ENCODE measurements at regions not wholly inside any gene's neighbourhood (a gene's known extent, or its start where the extent isn't known, plus 50 kb on each side); places are given as distances from the start of the nearest gene placed in this dataset.
"Not testable (repeated sequence)": the region's sequence is repeated elsewhere in the genome, so short reads cannot be mapped to it uniquely, and the experiment has no call there.

DNA sequence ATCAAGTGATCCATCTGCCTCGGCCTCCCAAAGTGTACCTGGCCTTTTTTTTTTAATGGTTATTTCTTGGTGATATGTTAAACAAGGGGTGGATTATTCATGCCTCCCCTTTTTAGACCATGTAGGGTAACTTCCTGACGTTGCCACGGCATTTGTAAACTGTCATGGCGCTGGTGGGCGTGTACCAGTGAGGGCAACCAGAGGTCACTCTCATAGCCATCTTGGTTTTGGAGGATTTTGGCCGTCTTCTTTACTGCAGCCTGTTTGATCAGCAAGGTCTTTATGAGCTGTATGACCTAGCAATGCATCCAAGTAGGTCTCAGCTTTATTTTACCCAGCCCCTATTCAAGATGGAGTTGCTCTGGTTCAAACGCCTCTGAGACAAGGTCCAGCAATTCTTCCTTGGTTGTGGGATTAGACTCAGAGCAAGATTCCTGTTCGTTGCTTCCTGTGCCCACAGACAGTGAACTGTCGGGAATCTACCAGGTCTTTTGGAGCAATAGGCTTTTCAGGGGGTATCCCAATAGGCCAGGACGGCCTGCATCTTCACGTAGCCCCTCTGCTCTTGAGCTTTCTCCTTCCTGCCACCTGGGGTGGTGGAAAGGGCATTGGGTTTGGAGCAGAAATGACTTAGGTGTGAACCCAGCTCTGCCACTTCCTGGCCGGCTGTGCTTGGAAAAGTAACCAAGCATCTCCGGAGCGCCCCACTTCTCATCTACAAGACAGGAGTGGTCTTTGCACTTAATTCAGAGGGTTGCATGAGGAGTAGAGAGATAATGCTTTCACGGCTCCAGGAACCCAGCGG lies 52.9 kb upstream of the SEC14L1 start:
- DNase-seq, result no peak

DNA sequence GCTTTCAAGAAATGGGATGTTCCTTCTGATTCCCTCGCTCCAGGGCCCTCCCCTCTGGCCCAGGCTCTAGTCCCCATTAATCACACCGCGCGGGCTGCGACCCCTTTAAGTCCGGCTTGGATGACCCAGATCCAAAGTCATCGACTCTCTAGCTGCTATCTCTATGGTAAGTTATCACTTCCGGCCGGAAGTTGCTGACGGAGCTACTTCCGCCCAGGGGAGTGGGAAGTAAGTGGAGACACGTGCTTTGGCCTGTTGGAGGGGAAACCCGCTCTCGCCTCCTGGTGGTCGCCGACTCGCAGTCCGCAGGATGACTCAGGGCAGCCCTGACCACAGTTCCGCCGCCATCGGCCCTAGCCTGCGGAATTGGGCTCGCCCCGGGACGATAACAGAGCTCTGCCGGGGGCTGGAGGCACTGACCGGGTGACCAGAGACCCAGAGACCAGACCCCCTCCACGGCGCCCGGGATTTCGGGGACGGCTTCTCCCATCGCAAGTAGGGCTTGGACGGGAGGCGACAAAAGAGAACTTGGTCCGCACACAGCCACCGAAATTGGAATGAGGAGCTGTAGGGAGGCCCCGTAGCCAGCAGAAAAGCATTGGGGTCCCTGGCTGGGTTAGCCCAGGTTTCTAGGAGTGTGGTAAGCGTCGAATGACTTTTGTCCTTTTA lies 52.2 kb upstream of the SEC14L1 start:
- peak; percentile 72 for DNase-seq

DNA sequence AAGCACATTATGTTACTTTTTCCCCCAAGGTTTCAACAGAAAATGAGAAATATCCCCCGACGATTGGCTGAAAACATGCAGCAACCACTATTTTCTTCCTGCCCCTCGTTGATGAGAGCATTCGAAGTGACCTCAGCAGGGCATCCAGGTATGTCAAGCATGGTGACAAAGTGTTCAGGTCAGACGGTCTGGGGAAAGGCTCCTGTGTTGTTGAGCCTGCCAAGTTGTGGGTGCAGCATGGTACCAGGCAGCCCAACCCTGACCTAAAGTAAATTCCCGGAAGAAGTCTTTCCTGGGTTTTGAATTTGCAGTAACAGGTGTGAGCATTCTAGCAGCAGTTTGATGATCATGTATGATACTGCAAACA lies 51.7 kb upstream of the SEC14L1 start:
- no peak for DNase-seq

DNA sequence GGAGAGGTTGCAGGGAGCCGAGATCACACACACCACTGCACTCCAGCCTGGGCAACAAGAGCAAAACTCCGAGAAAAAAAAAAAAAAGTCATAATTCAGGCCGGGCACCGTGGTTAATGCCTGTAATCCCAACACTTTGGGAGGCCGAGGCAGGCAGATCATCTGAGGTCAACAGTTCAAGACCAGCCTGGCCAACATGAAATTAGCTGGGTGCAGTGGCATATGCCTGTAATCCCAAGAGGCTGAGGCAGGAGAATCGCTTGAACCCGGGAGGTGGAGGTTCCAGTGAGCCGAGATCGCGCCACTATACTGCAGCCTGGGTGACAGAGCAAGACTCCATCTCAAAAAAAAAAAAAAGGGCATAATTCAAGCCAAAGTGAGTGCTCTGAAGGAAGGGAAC lies 50.8 kb upstream of the SEC14L1 start:
- not testable (repeated sequence) for DNase-seq

DNA sequence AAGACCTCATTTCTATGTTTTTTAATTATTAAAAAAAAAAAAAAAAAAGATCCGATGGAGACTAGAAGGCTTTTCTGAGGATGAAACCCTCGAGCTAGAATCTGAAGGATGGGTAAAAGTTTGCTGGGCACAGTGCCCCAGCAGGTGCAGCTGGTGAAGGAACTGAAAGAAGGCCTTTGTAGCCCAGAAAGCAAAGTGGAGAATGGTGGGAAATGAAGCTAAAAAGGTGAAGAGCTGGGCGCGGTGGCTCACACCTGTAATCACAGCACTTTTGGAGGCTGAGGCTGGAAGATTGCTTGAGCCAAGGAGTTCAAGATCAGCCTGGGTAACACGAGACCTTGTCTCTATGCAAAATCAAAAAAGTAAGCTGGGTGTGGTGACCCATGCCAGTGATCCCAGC lies 50.3 kb upstream of the SEC14L1 start:
- no peak for DNase-seq
